PC-9 (cell line): ENCODE measurements at regions not wholly inside any gene's neighbourhood (a gene's known extent, or its start where the extent isn't known, plus 50 kb on each side); places are given as distances from the start of the nearest gene placed in this dataset.

Experiments
- EZH2 ChIP-seq: fragments of 200-600 bp; sonication (generic); IDR thresholded peaks from 2 replicates; pipeline ENCODE4 v1.8.0; 2017; ENCODE audit warnings: antibody characterized with exemption, low read depth
- TF ChIP-seq, protein P1 (sequence below): fragments of 200-600 bp; sonication (generic); conservative IDR thresholded peaks from 2 replicates; pipeline ENCODE4 v1.6.1; 2017; ENCODE audit warnings: mixed run types, antibody characterized with exemption, mild to moderate bottlenecking, moderate library complexity

DNA sequence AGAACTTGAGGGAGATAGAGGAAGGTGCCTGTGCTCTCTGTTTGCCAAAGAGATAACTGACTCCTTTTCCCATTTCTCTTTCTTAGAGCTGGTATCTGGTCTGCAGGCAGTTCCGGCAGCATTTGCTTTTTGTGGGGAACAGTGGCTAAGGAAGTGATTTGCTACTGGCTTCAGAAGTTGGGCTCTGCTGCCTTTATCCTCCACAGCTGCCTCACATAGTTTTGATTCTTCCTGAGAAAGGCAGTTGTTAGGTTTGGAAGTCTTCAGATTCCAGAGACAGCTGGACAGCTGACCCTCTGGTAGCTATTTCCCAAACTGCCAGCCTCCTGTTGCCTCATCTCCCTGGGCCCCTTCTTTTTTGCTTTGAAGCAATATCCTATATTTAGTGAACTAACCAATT is 62.6 kb upstream of the MACF1 start:
- TF ChIP-seq, protein P1, sequence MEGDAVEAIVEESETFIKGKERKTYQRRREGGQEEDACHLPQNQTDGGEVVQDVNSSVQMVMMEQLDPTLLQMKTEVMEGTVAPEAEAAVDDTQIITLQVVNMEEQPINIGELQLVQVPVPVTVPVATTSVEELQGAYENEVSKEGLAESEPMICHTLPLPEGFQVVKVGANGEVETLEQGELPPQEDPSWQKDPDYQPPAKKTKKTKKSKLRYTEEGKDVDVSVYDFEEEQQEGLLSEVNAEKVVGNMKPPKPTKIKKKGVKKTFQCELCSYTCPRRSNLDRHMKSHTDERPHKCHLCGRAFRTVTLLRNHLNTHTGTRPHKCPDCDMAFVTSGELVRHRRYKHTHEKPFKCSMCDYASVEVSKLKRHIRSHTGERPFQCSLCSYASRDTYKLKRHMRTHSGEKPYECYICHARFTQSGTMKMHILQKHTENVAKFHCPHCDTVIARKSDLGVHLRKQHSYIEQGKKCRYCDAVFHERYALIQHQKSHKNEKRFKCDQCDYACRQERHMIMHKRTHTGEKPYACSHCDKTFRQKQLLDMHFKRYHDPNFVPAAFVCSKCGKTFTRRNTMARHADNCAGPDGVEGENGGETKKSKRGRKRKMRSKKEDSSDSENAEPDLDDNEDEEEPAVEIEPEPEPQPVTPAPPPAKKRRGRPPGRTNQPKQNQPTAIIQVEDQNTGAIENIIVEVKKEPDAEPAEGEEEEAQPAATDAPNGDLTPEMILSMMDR, result no peak
- no peak for TF ChIP-seq EZH2
